ENCODE measurements at regions not wholly inside any gene's neighbourhood (a gene's known extent, or its start where the extent isn't known, plus 50 kb on each side); places are given as distances from the start of the nearest gene placed in this dataset.

DNA sequence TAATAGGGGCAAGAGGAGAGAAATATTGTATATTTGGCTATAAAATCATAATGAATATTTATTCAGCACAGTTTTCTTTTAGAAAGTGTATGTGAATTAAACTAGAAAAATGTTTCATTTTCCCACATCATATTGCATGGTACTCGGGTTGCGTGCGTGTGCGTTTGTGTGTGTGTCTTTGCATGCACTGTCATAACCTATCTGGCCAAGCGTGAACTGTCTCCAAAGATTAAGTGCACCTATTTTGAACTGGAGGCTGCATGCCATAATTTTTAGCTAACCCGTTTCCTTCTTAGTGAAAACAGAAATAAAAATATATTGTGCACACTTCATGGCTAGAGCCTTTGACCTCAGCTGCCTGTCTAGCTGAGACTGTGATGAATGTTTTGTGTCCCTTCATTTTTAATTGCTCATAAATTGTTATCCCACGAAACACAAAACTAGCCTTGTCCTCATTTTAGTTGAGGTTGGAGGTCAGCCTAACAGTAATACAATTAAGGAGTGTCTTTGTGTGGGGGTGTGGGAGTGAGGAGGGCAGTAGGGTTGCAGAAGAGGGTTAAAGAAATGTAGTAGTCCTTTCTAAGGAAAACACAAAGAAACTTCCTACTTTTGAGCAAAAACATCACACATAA, 336.1 kb upstream of the POU3F2 start:
- TF ChIP-seq, protein P1, sequence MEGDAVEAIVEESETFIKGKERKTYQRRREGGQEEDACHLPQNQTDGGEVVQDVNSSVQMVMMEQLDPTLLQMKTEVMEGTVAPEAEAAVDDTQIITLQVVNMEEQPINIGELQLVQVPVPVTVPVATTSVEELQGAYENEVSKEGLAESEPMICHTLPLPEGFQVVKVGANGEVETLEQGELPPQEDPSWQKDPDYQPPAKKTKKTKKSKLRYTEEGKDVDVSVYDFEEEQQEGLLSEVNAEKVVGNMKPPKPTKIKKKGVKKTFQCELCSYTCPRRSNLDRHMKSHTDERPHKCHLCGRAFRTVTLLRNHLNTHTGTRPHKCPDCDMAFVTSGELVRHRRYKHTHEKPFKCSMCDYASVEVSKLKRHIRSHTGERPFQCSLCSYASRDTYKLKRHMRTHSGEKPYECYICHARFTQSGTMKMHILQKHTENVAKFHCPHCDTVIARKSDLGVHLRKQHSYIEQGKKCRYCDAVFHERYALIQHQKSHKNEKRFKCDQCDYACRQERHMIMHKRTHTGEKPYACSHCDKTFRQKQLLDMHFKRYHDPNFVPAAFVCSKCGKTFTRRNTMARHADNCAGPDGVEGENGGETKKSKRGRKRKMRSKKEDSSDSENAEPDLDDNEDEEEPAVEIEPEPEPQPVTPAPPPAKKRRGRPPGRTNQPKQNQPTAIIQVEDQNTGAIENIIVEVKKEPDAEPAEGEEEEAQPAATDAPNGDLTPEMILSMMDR (IDR thresholded peaks at IDR 0.05) = no peak
- TF ChIP-seq POLR2A (IDR thresholded peaks at IDR 0.05) = no peak
- DNase-seq = no peak
- no peak overlapping the region for H3K27ac ChIP-seq
- intact Hi-C loops (cut with DNase I) = no loop called here
- H3K9me3 ChIP-seq (replicated peaks in 1 of 3) = no peaks in the 10 kb centered on the region
- no peaks in the 10 kb centered on the region for H3K4me1 ChIP-seq (replicated peaks in 1 of 2)
- no peak overlapping the region for H3K4me3 ChIP-seq
- no peaks in the 10 kb centered on the region for H3K27me3 ChIP-seq
- 39 to 56% (median 50%) methylated on average over 7 of the region's 7 CpGs for WGBS, 4 donors
- no peaks in the 10 kb centered on the region for H3K36me3 ChIP-seq (replicated peaks in 1 of 2)

GRCh38 chr6:98498866-98499265, 335.5 kb upstream of the POU3F2 start:
- Histone ChIP-seq H3K36me3 (replicated peaks in 1 of 2) (no peaks in the 10 kb centered on the region), H3K27ac (no peak overlapping the region), H3K4me1 (replicated peaks in 1 of 2) (no peaks in the 10 kb centered on the region), H3K4me3 (no peak overlapping the region), H3K9me3 (replicated peaks in 1 of 3) (no peaks in the 10 kb centered on the region), H3K27me3 (no peaks in the 10 kb centered on the region)
- intact Hi-C loops (cut with DNase I) = no loop called here
- 14 to 26% (median 19%) methylated on average over 3 of the region's 3 CpGs for WGBS, 4 donors
- DNase-seq = no peak
- no peak for TF ChIP-seq POLR2A (IDR thresholded peaks at IDR 0.05)
- TF ChIP-seq, protein P1 (IDR thresholded peaks at IDR 0.05) = no peak

GRCh38 chr6:98514073-98514720, 320.2 kb upstream of the POU3F2 start:
- H3K27me3 ChIP-seq = no peaks in the 10 kb centered on the region
- no peaks in the 10 kb centered on the region for H3K4me1 ChIP-seq (replicated peaks in 1 of 2)
- no peak for DNase-seq
- no peak overlapping the region for H3K27ac ChIP-seq
- 59 to 83% (median 80%) methylated on average over 2 of the region's 2 CpGs for WGBS, 4 donors
- no peak for TF ChIP-seq POLR2A (IDR thresholded peaks at IDR 0.05)
- TF ChIP-seq, protein P1 (IDR thresholded peaks at IDR 0.05) = no peak
- no peaks in the 10 kb centered on the region for H3K36me3 ChIP-seq (replicated peaks in 1 of 2)
- intact Hi-C loops (cut with DNase I) = no loop called here
- H3K9me3 ChIP-seq (replicated peaks in 1 of 3) = no peaks in the 10 kb centered on the region
- no peak overlapping the region for H3K4me3 ChIP-seq

- WGBS, 4 donors = 82 to 92% (median 90%) methylated on average over 1 of the region's 1 CpG
- H3K36me3 ChIP-seq (replicated peaks in 1 of 2) = no peaks in the 10 kb centered on the region
- no peak overlapping the region for H3K27ac ChIP-seq
- intact Hi-C loops (cut with DNase I) = no loop called here
- no peak overlapping the region for H3K4me3 ChIP-seq
- H3K4me1 ChIP-seq (replicated peaks in 1 of 2) = no peaks in the 10 kb centered on the region
- TF ChIP-seq POLR2A (IDR thresholded peaks at IDR 0.05) = no peak
- TF ChIP-seq, protein P1 (IDR thresholded peaks at IDR 0.05) = no peak
- H3K9me3 ChIP-seq (replicated peaks in 1 of 3) = no peaks in the 10 kb centered on the region
- DNase-seq = no peak
- H3K27me3 ChIP-seq = no peaks in the 10 kb centered on the region
Observed at GRCh38 chr6:98514796-98515195, 319.6 kb upstream of the POU3F2 start.
